Tibial nerve (tissue), 4 donors: ENCODE measurements at regions not wholly inside any gene's neighbourhood (a gene's known extent, or its start where the extent isn't known, plus 50 kb on each side); places are given as distances from the start of the nearest gene placed in this dataset.

Experiments used
- DNase-seq, 2 donors: peaks; one replicate each; pipeline ENCODE4 v3.0.0-alpha.2; 2019; ENCODE audit warnings: low spot score in 2 of 2
- H3K27ac ChIP-seq, 4 donors: fragments of 200-600 bp; sonication (generic) in 3 of 4; one replicate each; pipeline ENCODE4 v1.5.1; 2017 to 2019; ENCODE audit warnings: mild to moderate bottlenecking in 1 of 4
- H3K27me3 ChIP-seq, 2 donors: fragments of 200-600 bp; sonication (generic) in 1 of 2; one replicate each; pipeline versions ENCODE4 v1.5.1 to v1.6.0; 2017 to 2019
- H3K36me3 ChIP-seq, 3 donors: fragments of 200-600 bp; sonication (generic); one replicate each; pipeline ENCODE4 v1.5.1; 2018 to 2019
- H3K4me1 ChIP-seq, 4 donors: fragments of 200-600 bp; sonication (generic) in 3 of 4; one replicate each; pipeline ENCODE4 v1.5.1; 2017 to 2019
- H3K4me3 ChIP-seq, 4 donors: fragments of 200-600 bp; sonication (generic) in 3 of 4; one replicate each; pipeline ENCODE4 v1.5.1; 2017 to 2019; ENCODE audit warnings: mild to moderate bottlenecking in 1 of 4, moderate library complexity in 1 of 4
- H3K9me3 ChIP-seq, 4 donors: fragments of 200-600 bp; sonication (generic) in 3 of 4; one replicate each; pipeline ENCODE4 v1.5.1; 2017 to 2019
- EP300 ChIP-seq, 2 donors: sonication (generic); formaldehyde crosslinking; IDR thresholded peaks; one replicate each; pipeline ENCODE4 v1.6.1; 2017; ENCODE audit warnings: antibody characterized with exemption in 2 of 2, mild to moderate bottlenecking in 1 of 2
- POLR2A ChIP-seq, 2 donors: fragments of 450-650 bp; IDR thresholded peaks; one replicate each; pipeline ENCODE4 v1.6.1; 2017; ENCODE audit warnings: antibody characterized with exemption in 2 of 2, mild to moderate bottlenecking in 2 of 2, moderate library complexity in 2 of 2
- WGBS, 2 donors: methylation state at CpG; one replicate each; pipeline ENCODE4 v1.1.5; 2018; 5-methylcytosine and 5-hydroxymethylcytosine counted together
- TF ChIP-seq, protein P1 (sequence below), 5 experiments: fragments of 200-600 bp in 3 of 5; fragments of 450-650 bp in 2 of 5; sonication (generic) in 3 of 5; IDR thresholded peaks; one replicate each; pipeline ENCODE4 v1.5.1; 2016 to 2019; ENCODE audit warnings: antibody characterized with exemption in 5 of 5, mild to moderate bottlenecking in 3 of 5, moderate library complexity in 2 of 5

DNA sequence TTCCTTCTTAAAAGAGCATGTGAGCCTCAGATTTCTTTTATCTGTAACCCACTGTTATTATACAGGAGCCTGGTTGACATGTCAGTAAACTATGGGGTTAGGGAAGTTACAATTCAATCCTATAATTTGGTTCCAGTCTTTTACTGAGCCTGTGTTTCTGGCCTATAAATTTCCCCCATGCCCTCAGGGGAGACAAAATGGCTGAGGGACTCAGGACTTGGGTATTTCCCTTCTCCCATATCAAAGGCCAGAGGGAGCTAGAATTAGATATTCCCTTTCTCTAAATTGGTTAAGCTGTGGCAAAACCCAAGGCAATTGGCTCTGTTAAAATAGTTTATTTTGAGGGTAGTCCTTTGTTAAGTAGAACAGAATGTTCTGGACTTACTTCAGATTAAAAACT is 823.2 kb downstream of the TLE1 start:
- Histone ChIP-seq H3K36me3 (no peaks in the 10 kb centered on the region), H3K9me3 (peaks cover 0 to 21% (median 3%) of the 10 kb centered on the region in 4 donors), H3K27ac (no peak overlapping the region), H3K4me3 (no peak overlapping the region), H3K27me3 (no peaks in the 10 kb centered on the region), H3K4me1 (no peaks in the 10 kb centered on the region)
- TF ChIP-seq, protein P1, sequence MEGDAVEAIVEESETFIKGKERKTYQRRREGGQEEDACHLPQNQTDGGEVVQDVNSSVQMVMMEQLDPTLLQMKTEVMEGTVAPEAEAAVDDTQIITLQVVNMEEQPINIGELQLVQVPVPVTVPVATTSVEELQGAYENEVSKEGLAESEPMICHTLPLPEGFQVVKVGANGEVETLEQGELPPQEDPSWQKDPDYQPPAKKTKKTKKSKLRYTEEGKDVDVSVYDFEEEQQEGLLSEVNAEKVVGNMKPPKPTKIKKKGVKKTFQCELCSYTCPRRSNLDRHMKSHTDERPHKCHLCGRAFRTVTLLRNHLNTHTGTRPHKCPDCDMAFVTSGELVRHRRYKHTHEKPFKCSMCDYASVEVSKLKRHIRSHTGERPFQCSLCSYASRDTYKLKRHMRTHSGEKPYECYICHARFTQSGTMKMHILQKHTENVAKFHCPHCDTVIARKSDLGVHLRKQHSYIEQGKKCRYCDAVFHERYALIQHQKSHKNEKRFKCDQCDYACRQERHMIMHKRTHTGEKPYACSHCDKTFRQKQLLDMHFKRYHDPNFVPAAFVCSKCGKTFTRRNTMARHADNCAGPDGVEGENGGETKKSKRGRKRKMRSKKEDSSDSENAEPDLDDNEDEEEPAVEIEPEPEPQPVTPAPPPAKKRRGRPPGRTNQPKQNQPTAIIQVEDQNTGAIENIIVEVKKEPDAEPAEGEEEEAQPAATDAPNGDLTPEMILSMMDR (IDR thresholded peaks at IDR 0.05), result no peak
- TF ChIP-seq EP300 (IDR thresholded peaks at IDR 0.05) (no peak), POLR2A (IDR thresholded peaks at IDR 0.05) (no peak)
- no peak for DNase-seq

DNA sequence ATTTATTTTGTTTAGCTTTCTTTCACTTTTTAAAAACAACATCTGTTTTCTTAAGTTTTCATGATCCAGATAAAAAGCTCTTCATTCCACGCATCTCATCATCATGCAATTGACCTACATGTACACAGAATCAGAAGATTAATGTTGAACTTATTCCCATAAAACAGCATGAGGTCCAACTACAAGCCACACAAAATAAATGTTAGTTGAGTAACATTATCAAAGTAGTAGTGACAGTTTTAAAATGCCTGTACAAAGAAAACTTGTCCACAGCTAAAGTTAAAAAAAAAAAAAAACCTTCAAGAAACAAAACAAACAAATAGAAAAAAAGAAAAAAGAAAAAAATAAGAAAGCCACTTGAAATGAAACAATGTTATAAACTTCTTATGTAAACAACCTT is 846.3 kb downstream of the TLE1 start:
- no peaks in the 10 kb centered on the region for H3K9me3 ChIP-seq
- H3K27me3 ChIP-seq, result no peaks in the 10 kb centered on the region
- H3K4me3 ChIP-seq, result no peak overlapping the region
- DNase-seq, result no peak
- peaks cover 0 to 9% (median 0%) of the 10 kb centered on the region in 4 donors for H3K4me1 ChIP-seq
- TF ChIP-seq, protein P1 (IDR thresholded peaks at IDR 0.05), result no peak
- TF ChIP-seq POLR2A (IDR thresholded peaks at IDR 0.05) (no peak), EP300 (IDR thresholded peaks at IDR 0.05) (no peak)
- no peaks in the 10 kb centered on the region for H3K36me3 ChIP-seq
- 66 to 67% methylated on average over 1 of the region's 1 CpG for WGBS, 2 donors
- H3K27ac ChIP-seq, result no peak overlapping the region

DNA sequence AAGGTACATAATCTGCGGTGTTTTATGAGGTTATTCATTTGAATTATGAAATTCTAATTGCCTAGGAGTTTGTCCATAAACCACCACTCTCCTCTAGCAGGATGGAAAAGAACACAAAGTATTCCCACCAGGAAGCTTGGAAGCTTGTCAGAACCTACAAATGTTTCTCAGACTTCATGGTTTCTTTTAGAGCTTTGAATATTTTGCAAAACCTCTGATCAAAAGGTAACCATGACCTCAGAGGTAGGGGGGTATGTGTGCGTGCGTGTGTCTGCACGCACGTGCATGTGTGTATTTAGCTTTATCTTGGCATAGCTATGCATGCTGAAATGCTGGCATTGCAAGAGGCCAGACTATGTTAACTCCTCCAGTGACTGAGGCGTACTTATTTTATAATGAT is 847.0 kb downstream of the TLE1 start:
- 55 to 57% methylated on average over 6 of the region's 6 CpGs for WGBS, 2 donors
- Histone ChIP-seq H3K27me3 (no peaks in the 10 kb centered on the region), H3K4me1 (peaks cover 0 to 9% (median 0%) of the 10 kb centered on the region in 4 donors), H3K9me3 (no peaks in the 10 kb centered on the region), H3K4me3 (no peak overlapping the region), H3K27ac (peak overlapping the region in 1 of 4 donors; percentile 39), H3K36me3 (no peaks in the 10 kb centered on the region)
- DNase-seq, result peak in 1 of 2 donors; percentile 8
- TF ChIP-seq POLR2A (IDR thresholded peaks at IDR 0.05) (no peak), EP300 (IDR thresholded peaks at IDR 0.05) (peak in 1 of 2 donors; percentile 35)
- TF ChIP-seq, protein P1 (IDR thresholded peaks at IDR 0.05), result no peak

DNA sequence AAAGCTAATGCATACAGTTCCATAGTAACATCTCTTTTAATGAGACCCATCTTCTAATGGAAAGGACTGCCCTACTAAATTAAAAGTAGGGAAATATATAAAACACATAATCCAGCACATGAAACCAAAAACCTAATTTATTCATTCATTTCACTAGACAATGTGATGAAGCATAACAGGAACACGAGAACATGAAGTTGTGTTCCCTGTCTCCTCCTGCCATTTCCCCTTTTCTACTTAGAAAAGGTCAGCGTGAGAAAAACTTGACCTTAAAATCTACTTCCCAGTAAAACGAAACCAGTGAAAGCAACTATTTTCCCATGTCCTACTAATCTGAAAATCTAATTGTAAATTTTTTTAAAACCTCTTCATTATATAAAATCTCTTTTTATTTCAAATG is 847.5 kb downstream of the TLE1 start:
- Histone ChIP-seq H3K27ac (peak overlapping the region in 3 of 4 donors; percentile 22 to 39 (median 31)), H3K36me3 (no peaks in the 10 kb centered on the region), H3K27me3 (no peaks in the 10 kb centered on the region), H3K9me3 (no peaks in the 10 kb centered on the region), H3K4me1 (peaks cover 0 to 9% (median 0%) of the 10 kb centered on the region in 4 donors), H3K4me3 (no peak overlapping the region)
- TF ChIP-seq, protein P1 (IDR thresholded peaks at IDR 0.05), result no peak
- no peak for DNase-seq
- WGBS, 2 donors, result 39 to 45% methylated on average over 3 of the region's 3 CpGs

DNA sequence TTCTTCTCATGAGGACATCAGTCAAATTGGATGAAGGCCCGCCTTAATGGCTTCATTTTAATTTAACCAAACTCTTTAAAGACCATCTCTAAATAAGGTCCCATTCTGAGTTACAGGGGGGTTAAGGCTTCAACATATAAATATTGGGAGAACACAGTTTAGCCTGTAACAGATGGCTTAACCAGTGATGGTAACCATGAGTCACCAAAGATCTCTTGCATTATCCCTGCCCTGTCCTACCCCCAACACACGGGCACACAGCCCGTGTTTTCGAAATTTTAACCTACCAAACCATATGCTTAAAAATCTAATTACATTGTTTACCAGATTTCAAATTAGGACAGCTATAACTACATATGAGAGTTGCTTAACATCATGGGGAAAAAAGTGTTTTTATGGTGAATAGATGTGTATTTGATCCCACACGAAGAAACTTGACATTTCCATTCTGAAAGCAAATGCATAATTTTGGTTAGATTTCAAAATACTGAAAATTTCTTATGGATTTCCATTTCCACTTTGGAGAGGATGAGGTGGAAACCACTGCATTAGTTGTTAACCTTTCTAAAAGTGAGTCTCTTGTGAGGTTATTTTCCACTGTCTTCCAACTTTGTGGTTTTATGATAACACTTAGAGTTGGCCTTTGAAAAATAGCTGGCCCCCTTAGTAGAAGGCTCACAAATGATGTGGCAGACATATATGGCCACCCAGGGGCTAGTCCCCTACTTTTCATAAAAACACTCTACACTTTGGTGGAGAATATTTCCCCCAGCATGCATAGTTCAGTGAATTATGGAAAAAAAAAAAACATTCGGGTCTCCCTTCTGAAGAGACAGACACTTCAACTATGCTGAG is 849.3 kb downstream of the TLE1 start:
- no peak overlapping the region for H3K27ac ChIP-seq
- H3K27me3 ChIP-seq, result no peaks in the 10 kb centered on the region
- TF ChIP-seq POLR2A (IDR thresholded peaks at IDR 0.05) (no peak), EP300 (IDR thresholded peaks at IDR 0.05) (no peak)
- TF ChIP-seq, protein P1 (IDR thresholded peaks at IDR 0.05), result no peak
- H3K4me1 ChIP-seq, result peaks cover 0 to 9% (median 0%) of the 10 kb centered on the region in 4 donors
- H3K9me3 ChIP-seq, result no peaks in the 10 kb centered on the region
- DNase-seq, result no peak
- WGBS, 2 donors, result 85 to 86% methylated on average over 6 of the region's 6 CpGs
- no peak overlapping the region for H3K4me3 ChIP-seq
- H3K36me3 ChIP-seq, result no peaks in the 10 kb centered on the region
